ENCODE measurements at regions not wholly inside any gene's neighbourhood (a gene's known extent, or its start where the extent isn't known, plus 50 kb on each side); places are given as distances from the start of the nearest gene placed in this dataset.

GRCh38 chr5:18323891-18324290, 689.6 kb downstream of the TAF11L14 start:
- Histone ChIP-seq H3K4me1 (no peaks in the 10 kb centered on the region), H3K36me3 (no peaks in the 10 kb centered on the region), H3K4me3 (no peak overlapping the region), H3K27ac (no peak overlapping the region), H3K27me3 (no peaks in the 10 kb centered on the region), H3K9me3 (no peaks in the 10 kb centered on the region)
- TF ChIP-seq POLR2AphosphoS5 (IDR thresholded peaks at IDR 0.05) (no peak), CTCF (IDR thresholded peaks at IDR 0.05) (no peak), POLR2A (IDR thresholded peaks at IDR 0.05) (no peak)
- no peak for DNase-seq (ENCODE audit: low spot score in 2 of 2)
- intact Hi-C loops (cut with DNase I; ENCODE audit: low total_unique reads): no loop called here

DNA sequence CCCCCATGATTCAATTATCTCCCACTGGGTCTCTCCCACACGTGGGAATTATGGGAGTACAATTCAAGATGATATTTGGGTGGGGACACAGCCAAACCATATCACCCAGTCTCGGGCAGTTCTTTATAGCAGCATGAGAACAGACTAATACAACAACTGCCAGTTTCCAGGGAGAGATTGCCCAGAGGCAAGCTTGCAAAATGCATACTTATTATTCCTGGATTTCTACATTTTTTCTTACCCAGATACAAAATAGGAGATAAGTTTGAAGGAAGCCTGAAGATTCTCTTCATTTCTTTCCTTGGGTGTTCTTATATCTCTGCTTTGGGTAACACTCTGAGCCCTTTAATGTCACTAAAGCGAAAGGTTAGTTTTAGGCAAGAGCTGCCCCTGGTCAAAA, 691.2 kb downstream of the TAF11L14 start:
- Histone ChIP-seq H3K36me3 (no peaks in the 10 kb centered on the region), H3K4me1 (no peaks in the 10 kb centered on the region), H3K27ac (no peak overlapping the region), H3K4me3 (no peak overlapping the region), H3K9me3 (no peaks in the 10 kb centered on the region), H3K27me3 (no peaks in the 10 kb centered on the region)
- intact Hi-C loops (cut with DNase I; ENCODE audit: low total_unique reads): no loop called here
- DNase-seq (ENCODE audit: low spot score in 2 of 2): no peak
- TF ChIP-seq POLR2AphosphoS5 (IDR thresholded peaks at IDR 0.05) (no peak), POLR2A (IDR thresholded peaks at IDR 0.05) (no peak), CTCF (IDR thresholded peaks at IDR 0.05) (no peak)

- DNase-seq (ENCODE audit: low spot score in 2 of 2): no peak
- no peaks in the 10 kb centered on the region for H3K27me3 ChIP-seq
- no peak overlapping the region for H3K4me3 ChIP-seq
- no peaks in the 10 kb centered on the region for H3K4me1 ChIP-seq
- no peaks in the 10 kb centered on the region for H3K36me3 ChIP-seq
- peaks cover 0 to 4% of the 10 kb centered on the region in 2 donors for H3K9me3 ChIP-seq
- H3K27ac ChIP-seq: no peak overlapping the region
- TF ChIP-seq CTCF (IDR thresholded peaks at IDR 0.05): no peak
- TF ChIP-seq POLR2A (IDR thresholded peaks at IDR 0.05): no peak
- TF ChIP-seq POLR2AphosphoS5 (IDR thresholded peaks at IDR 0.05): no peak
- intact Hi-C loops (cut with DNase I; ENCODE audit: low total_unique reads): no loop called here
These were observed 695.1 kb downstream of the TAF11L14 start for GRCh38 chr5:18329328-18329727.

- intact Hi-C loops (cut with DNase I; ENCODE audit: low total_unique reads): no loop called here
- Histone ChIP-seq H3K27ac (no peak overlapping the region), H3K36me3 (no peaks in the 10 kb centered on the region), H3K4me3 (no peak overlapping the region), H3K9me3 (peaks cover 0 to 4% of the 10 kb centered on the region in 2 donors), H3K27me3 (no peaks in the 10 kb centered on the region), H3K4me1 (no peaks in the 10 kb centered on the region)
- TF ChIP-seq POLR2AphosphoS5 (IDR thresholded peaks at IDR 0.05): no peak
- no peak for TF ChIP-seq POLR2A (IDR thresholded peaks at IDR 0.05)
- no peak for TF ChIP-seq CTCF (IDR thresholded peaks at IDR 0.05)
- no peak for DNase-seq (ENCODE audit: low spot score in 2 of 2)
These were observed 699.6 kb downstream of the TAF11L14 start for GRCh38 chr5:18333841-18334240.

DNA sequence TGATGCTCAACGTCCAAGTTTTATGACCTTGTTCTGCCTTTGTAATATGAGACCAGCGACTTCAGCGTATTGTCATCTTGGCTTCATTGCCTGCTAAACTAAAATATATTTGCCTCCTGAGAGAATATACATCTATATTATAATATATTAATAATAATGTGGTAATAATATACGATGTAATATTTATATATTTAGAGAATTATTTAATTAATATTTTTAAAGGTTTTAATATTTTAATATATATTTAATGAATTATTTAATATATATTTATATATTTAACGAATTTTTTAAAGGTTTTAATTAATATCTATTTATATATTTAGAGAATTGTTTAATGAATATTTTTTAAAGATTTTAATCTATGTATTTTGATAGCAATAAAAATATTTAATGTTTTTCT, 700.7 kb downstream of the TAF11L14 start:
- Histone ChIP-seq H3K27me3 (no peaks in the 10 kb centered on the region), H3K27ac (no peak overlapping the region), H3K4me1 (no peaks in the 10 kb centered on the region), H3K36me3 (no peaks in the 10 kb centered on the region), H3K4me3 (no peak overlapping the region), H3K9me3 (peaks cover 0 to 4% of the 10 kb centered on the region in 2 donors)
- TF ChIP-seq CTCF (IDR thresholded peaks at IDR 0.05) (no peak), POLR2AphosphoS5 (IDR thresholded peaks at IDR 0.05) (no peak), POLR2A (IDR thresholded peaks at IDR 0.05) (no peak)
- intact Hi-C loops (cut with DNase I; ENCODE audit: low total_unique reads): no loop called here
- DNase-seq (ENCODE audit: low spot score in 2 of 2): no peak

All from breast epithelium (tissue), 4 donors.